ENCODE measurements at regions not wholly inside any gene's neighbourhood (a gene's known extent, or its start where the extent isn't known, plus 50 kb on each side); places are given as distances from the start of the nearest gene placed in this dataset.

DNA sequence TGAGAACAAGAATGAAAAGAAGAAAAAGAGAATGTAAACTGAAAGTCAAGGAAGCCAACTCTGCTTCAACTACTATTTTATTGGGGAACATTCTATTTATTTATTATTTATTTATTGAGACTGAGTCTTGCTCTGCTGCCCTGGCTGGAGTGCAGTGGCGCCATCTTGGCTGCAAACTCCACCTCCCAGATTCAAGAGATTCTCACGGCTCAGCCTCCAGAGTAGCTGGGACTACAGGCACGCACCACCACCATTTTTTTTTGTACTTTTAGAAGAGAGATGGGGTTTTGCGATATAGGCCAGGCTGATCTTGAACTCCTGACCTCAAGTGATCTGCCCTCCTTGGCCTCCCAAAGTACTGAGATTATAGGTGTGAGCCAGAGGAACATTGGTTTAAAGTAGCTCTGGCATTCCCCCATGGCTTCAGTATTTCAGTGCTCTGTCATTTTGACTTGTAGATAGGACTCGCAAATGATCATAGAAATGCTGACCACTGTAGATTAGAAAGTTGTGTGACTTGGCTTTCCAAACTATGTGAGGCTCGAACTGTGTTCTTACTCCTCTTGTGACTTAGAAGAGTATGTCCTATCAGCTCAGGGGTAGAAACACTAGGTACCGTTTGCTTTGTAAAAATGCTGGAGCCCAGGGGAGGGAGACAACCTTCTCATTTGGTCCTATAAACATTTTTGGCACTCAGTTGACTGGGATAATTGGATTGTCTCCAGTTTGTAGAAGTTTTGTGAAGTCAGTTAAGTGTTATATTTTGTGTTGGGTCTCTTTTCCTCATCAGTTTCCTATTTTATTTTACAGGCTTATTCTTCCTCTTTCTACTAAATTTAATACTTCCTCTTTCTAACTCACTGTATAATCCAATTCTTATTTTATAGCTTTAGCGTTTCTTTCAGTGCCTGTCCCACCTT lies 544.9 kb upstream of the CITED2 start:
- DNase-seq: no peak

DNA sequence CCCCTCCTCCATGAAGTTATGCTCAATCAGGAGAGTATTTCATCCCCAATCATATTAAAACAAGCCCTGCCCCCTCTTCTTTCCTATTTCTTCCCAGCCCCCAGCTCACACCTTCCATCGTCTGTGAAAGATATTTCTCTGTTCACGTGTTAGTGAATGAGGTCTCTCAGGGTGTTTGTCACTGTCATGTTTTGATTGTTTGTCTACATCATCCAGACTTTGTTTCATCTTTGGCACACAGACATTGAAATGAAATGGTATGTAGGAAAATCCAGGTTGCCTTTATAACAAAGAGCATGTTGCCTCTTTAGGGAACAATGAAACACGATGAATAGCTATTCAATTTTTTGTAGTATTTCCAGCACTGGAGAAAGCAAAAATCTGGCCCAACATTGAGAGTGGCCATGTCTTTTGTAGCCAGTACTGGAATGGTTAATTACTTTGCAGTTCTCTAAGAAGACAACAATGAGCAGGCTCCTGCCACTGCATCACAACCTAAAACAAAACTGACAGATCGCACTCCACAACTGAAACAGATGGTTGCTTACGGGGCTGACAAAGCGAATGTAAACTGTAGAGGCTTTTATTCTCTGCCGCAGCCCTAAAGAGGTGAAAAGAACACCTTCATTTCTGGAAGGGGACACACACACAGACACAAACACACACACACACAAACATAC lies 543.6 kb upstream of the CITED2 start:
- DNase-seq: no peak

DNA sequence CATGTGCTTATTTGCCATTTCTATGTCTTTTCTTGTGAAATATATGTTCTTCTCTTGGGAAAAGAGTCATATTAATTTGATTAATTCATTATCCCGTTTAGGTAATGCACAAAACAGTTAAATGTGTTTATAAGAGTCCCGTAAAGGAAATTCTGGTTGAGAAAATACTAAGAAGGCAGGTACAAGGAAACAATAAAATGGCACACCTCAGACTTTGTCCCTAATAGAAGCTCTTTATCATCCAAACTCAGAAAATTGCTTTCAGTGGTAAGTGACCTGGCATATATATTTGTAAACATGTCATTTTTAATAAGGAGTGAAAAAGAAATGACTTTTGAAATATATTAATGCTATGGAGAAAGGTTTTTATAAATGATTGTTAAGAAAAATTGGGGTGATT lies 540.5 kb upstream of the CITED2 start:
- no peak for DNase-seq

DNA sequence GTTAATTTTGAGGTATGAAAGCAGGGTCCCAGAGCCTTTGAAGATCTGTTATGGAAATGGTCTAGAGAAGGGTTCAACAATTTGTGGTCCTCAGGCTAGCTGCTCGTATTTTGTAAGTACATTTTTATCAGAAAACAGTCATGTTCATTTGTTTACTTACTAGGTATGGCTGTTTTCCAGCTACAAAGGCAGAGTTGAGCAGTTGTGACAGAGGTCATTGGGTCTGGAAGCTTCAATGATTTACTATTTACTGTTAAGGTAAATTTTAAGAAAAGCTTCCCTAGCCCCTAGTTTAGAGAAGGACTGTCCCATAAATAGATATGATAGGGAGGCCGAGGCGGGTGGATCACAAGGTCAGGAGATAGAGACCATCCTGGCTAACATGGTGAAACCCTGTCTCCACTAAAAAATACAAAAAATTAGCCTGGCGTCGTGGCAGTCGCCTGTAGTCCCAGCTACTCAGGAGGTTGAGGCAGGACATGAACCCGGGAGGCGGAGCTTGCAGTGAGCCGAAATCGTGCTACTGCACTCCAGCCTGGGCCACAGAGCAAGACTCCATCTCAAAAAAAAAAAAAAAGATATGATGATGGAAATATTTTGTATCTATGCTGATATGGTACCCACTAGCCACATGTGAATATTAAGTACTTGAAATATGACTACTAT lies 538.4 kb upstream of the CITED2 start:
- no peak for DNase-seq

DNA sequence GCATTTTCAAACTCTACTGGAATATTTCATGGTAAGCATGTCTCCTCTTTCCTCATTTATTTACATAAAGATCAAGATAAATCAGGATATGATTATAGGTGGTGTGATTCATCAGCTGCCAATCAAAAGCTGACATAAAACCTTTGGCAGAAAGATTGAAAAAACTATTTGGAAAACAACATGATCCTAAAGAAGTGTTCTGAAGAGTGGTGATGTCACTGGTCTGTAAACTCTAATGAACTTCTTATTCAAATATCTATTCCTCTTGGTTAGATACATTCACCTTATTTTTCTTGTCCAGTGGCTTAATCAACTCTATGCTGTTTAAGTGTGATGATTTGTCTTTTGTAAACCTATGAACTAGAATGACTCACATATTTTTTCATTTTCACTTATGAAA lies 535.5 kb upstream of the CITED2 start:
- no peak for DNase-seq

DNA sequence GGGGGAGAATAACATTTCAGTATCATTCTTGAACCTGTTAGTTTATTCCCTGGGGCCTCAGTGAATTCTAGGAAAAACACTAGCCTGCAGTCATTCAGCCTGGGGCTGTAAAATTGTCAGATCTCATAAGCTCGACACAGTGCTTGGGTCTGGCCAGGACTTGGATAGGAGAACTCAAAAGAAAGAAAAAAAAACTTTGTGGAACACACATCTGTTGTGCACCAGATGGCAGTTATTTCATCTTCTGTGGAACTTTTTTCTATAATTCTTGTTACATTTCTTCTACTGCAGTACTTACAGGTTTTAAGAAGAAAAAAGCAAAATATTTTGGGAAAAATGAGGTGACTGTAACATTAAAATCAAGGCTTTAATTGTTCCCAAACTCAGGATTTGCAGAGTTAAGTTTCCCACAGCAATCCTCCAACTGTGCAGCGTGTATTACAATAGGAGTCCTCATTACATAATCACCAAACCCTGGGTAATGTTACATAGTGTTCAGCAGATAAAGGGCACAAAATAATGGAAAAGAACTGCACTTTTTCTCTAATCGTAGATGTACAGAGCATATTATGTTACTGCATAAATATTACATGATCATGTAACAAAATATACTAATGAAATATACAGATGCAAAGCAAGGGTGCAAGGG lies 531.1 kb upstream of the CITED2 start:
- no peak for DNase-seq

DNA sequence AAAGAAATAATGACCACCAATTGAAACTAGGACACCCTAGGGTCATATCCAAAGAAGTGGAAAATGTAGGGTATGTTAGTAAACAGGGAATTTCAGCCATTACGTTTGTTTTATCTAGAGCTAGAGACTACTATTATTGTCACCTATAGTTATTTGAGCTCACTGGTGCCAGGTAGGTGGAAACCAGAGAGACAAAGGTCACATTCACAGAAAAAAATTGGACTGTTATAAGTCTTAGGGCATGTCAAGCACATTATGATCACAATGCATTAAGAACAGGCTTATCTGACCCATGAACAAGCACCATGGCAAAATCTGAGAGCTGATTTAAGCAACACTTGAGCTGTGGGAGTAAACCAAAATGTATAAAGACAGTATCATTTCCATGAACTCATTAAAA lies 530.1 kb upstream of the CITED2 start:
- no peak for DNase-seq

DNA sequence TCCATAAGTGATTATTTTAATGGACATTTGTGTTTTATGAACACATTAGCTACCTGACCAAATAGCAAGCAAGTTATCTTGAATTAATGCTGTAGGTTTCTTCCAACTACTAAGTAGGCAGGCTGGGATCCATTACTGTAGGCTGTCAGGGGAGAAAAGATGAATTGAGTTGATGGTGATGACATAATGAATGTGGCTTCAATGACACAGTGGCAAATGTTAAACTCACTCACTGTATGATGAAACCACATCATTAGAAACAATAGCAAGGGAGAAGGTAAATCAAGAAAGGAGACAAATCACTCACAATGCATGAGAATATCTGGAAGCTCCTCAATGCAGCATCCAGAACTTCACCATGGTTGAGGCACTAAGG lies 529.7 kb upstream of the CITED2 start:
- DNase-seq: no peak

DNA sequence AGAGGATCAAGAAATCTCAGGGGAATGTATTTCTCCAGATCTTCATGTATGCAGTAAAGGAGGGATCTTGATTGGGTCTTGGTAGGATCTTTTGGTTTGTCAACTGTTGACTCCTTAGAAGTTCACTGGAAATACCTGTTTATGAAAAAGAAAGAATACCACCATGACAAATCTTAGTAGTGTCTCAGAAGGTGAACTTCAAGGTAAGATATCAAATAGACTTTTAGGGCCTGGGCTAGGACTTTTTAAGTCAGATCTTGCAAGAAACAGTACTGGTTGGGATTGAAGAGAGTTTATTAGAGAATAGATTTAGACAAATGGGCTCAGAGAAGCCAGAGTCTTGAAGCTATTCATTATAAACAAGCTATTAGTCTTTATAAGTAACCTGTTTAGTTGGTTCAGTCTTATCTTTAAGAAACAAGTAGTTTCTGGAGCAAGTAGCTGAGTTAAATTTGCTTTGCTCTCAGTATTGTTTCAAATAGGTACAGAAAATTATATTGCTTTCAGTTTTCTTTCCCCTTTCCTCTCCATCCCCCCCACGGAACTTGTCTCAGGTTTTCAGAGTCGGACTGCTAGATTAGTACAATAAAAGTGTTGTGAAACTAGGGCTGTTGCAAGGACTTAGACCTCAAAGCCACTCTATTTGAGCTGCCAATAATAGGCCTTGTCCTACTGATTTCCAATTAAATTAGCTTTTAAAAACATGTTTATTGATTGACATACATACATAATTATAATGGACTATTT lies 529.1 kb upstream of the CITED2 start:
- DNase-seq: no peak

DNA sequence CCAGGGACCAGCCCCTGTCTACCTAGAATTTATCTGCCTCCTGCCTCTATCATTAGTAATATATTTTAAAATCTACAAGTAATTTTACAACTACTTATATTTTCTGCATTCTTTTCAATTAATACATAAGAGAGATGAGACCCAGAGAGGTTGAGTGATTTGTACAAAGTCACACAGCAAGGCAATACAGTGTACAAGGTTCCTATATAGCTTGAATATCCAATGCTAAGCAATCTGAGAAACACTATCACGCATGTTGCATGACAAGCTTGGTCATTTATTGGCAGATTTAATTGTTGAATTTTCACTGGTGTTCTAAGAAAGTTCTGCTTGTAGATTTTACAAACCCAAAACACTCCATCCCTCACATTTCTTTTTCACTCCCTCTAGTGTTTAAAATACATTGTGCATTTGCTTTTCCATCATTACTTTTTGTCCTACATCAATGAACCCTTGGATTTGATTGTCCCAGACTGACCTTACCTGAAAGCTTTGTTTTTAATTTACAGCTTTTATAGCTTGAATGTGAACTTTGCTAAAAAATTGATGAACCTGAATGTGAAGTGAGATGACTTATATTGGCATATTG lies 520.9 kb upstream of the CITED2 start:
- no peak for DNase-seq

DNA sequence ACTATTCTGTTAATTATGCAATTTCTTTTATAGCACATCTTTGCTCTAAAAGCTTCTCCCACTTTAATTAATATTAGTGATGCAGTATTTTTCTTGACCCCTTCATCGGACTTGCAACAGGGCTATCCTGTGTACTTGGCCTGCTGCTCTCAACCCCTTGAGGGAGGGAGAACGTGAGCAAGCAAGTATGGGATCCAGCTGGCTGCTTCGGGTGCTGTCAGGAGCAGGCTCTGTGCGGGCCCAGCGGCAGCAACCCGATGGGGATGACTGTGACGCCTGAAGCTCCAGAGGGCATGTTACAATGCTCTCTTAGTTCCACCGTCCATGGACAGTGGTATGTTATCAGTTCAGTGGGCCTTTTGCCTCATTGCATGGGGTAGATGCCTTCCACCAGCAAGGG lies 519.8 kb upstream of the CITED2 start:
- DNase-seq: no peak

DNA sequence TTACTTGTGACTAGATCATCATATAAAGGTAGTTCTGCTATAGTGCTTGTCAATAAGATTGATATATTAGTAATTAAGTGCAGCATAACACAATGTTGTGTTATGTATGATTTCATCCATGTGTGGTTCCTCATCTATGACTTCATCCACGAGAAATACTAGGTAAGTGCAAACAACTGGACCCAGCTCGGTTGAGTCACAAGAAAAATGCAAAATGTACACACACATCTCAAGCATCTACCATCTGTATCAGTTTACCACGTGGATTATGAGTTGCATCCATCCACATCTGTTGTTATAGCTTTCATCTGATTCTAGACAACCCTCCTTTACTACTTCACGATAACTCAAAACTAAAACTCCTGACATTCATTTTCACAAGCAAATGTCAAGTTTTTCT lies 517.0 kb upstream of the CITED2 start:
- no peak for DNase-seq

DNA sequence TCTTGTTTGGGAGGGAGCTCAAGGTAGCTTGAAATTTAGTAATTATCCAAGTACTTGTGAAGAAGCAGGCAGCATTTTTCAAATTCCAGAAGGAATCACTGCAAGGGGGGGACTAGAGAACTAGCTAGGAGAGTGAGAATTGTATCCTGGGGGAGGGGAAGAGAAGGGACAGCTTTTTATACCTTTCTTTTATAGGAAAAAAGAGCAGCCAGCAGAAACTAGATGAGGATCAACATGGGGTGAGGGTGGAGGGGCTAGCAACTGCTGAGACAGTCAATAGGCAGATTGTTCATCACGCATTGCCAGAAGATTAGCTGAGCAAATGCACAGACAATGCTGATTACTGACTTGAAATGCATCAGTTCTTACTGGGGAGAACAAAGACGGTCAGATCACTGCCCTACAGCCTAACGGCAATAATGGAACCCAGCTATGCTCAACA lies 514.3 kb upstream of the CITED2 start:
- no peak for DNase-seq

DNA sequence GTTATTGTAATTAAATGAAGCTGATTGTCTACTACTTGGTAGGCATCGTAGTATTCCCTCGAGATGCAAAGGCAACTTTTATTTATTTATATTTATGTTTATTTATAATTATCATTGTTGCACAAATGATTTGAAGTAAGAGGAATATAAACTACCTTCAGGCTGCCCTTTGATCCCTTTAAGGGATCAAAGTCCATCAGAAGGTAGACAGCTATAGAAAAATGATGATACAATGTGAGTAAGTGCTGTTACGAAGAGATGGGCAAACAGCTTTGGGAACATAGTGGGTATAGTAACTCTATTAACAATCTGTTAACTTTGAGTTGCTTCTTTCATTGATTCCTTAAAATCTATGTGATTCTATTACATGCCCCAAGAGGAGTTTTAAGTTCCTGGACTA lies 512.8 kb upstream of the CITED2 start:
- DNase-seq: no peak

DNA sequence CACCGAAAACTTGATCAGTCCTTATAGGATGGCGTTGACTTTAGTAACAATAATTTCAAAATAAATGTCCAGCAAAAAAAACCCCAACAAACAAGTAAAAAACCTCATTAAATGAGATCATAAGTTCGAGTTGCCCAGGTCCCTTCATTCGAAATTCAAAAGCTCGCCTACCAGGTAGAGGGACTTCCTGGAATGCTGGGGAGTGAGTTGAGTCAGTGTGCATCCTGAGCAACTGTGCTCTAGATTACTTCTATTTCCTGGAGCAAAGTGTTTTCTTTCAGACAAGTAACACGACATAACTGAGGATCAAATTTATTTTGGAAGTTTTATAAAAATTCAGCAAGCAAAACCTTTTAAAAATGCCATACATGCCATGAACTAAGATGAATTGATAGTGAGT lies 511.9 kb upstream of the CITED2 start:
- DNase-seq: no peak

DNA sequence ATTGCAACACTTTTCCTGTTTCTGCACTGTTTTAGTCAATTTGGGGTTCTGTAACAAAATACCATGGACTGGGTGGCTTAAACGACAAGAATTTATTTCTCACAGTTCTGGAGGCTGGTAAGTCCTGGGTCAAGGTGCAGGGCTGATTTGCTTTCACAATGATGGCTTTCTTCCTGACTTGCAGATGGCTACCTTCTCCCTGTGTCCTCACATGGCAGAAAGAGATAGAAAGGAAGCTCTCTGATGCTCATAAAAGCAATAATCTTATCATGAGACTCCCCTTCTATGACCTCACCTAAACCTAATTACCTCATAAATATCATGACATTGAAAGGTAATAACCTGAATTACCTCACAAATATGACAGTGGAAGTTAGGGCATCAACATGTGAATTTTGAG lies 511.5 kb upstream of the CITED2 start:
- DNase-seq: no peak

DNA sequence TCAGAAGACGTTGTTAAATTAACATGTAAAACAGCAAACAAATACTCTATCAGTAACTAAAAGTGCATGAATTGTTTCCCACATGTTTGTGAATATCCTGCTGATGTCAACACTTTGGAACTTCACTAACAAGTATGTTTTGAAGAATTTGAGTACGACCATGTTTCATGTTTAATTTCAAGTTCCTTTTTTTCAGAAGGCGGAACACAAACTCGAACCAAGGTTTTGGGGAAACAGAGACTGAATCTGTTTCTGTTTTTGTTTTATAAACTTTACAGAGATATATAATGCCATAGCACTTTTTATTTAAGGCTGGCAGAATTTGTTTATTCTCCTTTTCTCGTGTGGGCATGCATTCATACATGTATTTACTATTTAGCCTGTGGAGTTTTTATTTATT lies 509.3 kb upstream of the CITED2 start:
- DNase-seq: no peak

DNA sequence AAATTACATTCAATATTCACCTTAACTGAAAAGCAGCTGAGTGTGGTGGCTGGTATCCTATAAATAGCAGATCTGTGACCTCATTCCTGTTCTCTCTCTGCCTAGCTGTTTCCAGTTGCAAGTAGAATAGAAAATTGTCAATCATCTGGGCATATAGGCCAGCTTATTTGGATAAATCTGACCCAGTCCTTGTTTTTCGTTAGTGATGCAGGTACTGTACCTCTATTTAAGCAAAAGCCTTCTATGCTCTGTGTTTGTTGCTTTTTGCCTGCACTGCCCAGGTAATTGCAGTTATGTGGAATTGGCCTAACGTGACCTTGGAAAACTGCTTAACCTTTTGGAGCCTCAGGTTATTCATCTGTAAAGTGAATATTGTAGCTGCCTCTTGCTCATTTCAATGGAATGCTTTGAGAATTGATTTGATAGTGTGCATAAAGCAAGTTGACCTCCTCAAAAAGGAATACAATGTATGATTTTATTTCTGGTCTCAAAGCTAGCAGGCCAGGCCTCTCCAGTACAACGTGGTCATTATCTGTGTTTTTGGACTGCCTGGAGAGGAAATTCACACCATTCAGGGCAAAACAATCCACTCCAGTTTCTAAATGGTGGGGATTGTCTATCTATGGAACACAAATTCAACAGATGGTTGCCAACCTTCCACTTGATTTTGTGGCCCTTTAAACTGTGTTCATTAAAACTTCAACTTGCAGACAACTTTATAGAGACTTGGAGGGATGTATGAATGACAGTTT lies 508.7 kb upstream of the CITED2 start:
- no peak for DNase-seq

DNA sequence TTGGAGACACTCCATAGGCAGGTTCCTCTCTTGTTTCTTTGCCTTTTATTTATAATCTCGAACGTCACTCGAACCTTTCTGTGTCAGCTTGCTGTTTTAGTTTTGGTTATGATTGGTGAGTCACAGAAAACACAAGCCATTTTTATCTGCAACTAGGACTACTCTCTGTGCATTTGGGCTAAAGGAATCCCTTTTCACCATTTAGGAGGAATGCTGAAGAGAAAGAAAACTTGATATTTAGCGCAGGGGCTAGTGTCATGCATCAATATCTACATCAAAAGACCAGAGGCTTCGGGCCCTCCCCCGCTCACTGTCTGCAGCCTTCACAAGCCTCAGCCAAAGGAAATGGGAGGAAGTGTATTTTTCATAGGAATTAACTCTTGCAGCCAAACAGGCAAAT lies 507.8 kb upstream of the CITED2 start:
- DNase-seq: no peak

DNA sequence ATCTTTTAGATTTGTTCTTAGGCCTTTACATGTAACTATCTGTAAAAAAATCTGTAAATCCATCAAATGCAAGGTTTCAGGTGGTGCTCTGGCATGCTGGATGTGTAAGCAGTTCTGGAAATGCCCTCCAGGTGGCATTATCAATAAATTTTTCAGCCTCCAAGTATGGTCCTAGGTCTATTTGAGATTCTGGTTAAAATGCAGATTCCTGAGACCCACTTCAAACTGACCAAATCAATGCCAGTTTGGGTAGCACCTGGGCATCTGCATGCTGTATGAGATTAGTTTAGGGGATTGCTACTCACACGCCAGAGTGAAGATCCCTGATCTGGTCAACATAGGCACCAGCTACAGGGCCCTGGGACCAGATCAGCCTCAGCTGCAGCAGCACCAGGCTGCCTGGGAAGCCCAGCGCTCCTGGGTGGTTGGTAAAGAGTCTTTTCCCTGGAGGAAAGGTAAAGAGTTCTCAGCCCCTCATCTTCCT lies 507.3 kb upstream of the CITED2 start:
- DNase-seq: no peak

DNA sequence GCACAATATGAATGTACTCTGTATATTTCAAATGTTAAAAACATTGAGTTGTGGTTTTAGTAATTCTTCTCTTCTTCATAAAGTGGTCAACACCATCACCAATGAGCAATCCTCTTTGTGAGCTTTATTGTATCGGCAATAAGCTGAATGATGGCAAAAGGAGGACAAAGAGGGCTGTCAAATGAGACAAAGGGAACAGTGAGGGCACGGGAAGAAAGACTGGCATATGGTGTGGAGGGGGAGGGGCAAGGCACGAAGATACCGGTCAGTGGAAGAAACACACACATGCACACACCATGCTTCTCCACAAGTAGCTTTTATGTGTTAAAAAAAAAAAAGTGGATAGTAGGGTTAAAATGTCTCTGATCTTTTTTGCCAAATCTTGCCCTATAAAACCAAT lies 506.8 kb upstream of the CITED2 start:
- DNase-seq: no peak
